K562 (cell line): ENCODE measurements at regions not wholly inside any gene's neighbourhood (a gene's known extent, or its start where the extent isn't known, plus 50 kb on each side); places are given as distances from the start of the nearest gene placed in this dataset.

Experiments
- ATAC-seq: fragments of 200-7000 bp; cut with Tn5 transposase; 3 replicates; pipeline ENCODE4 v1.9.1; 2020; ENCODE audit warnings: moderate library complexity
- BruUV-seq: library from RNA; stranded (reverse); fragments of 400-500 nt; replicated peaks from 2 replicates; lab custom pipeline; 2021; lab: Mats Ljungman, UMichigan
- CTCF ChIA-PET: fragments of 300-600 bp; formaldehyde crosslinking; extraction: SDS; loops from one replicate; lab custom pipeline; 2021; ENCODE audit warnings: low intra/inter-chr PET ratio; lab: Yijun Ruan, JAX
- POLR2A ChIA-PET: fragments of 300-600, 350-650 bp; sonication (Branson Sonifier 250); formaldehyde crosslinking; extraction: SDS; loops from one replicate; lab custom pipeline; 2021; ENCODE audit warnings: antibody characterized with exemption, inconsistent platforms; lab: Yijun Ruan, JAX
- DNase-seq, 4 experiments: peaks; one replicate each; pipeline versions ENCODE4 v3.0.0 to v3.0.0-alpha.2; 2011 to 2018; ENCODE audit warnings: low spot score in 3 of 4, mixed read lengths in 3 of 4; ENCODE audit errors: extremely low read depth in 1 of 4
- FAIRE-seq: peaks from 2 replicates; lab custom pipeline; 2011; peaks lifted over from hg19 to GRCh38; lab: Jason Lieb, UNC
- H2AFZ ChIP-seq: 2 replicates; pipeline ENCODE4 v1.6.0; 2011; ENCODE audit warnings: low read depth, low read length, control low read depth, inconsistent platforms
- H3K27ac ChIP-seq: fragments of 200-600 bp; 3 replicates; pipeline ENCODE4 v1.8.0; 2011; ENCODE audit warnings: low read depth, mild to moderate bottlenecking, control low read depth, inconsistent platforms, low read length, moderate library complexity, mixed read lengths; ENCODE audit errors: extremely low read depth
- H3K27me3 ChIP-seq, 2 experiments: fragments of 300-600 bp in 1 of 2; 2 replicates in 1 of 2; 3 replicates in 1 of 2; pipeline versions ENCODE4 v1.6.0 to v1.8.0; 2011; ENCODE audit warnings: inconsistent platforms in 2 of 2, low read length in 2 of 2, mild to moderate bottlenecking in 1 of 2, mixed read lengths in 1 of 2, moderate library complexity in 1 of 2; ENCODE audit not compliant: control insufficient read depth in 2 of 2, insufficient read depth in 2 of 2
- H3K36me3 ChIP-seq: fragments of 300-600 bp; 3 replicates; pipeline ENCODE4 v1.8.0; 2011; ENCODE audit warnings: mild to moderate bottlenecking, low read length, inconsistent platforms; ENCODE audit not compliant: control insufficient read depth, insufficient read depth
- H3K4me1 ChIP-seq, 2 experiments: fragments of 200-600 bp in 1 of 2; replicated peaks in 1 of 2; 2 replicates in 1 of 2; 3 replicates in 1 of 2; pipeline versions ENCODE4 v1.5.1 to v1.8.0; 2011; ENCODE audit warnings: inconsistent platforms in 2 of 2, low read length in 2 of 2, mild to moderate bottlenecking in 1 of 2, mixed read lengths in 1 of 2, moderate library complexity in 1 of 2; ENCODE audit not compliant: control insufficient read depth in 2 of 2, insufficient read depth in 2 of 2
- H3K4me2 ChIP-seq: 2 replicates; pipeline ENCODE4 v1.6.1; 2011; ENCODE audit warnings: low read length, control low read depth, inconsistent platforms, mixed read lengths; ENCODE audit not compliant: insufficient read depth
- H3K4me3 ChIP-seq: fragments of 200-600 bp; sonication (generic), shearing (Covaris generic); 2 replicates; pipeline ENCODE4 v1.5.1; 2016; ENCODE audit warnings: control low read depth, inconsistent platforms
- H3K79me2 ChIP-seq: fragments of 200-600 bp; 3 replicates; pipeline ENCODE4 v1.8.0; 2011; ENCODE audit warnings: low read length, inconsistent platforms; ENCODE audit not compliant: control insufficient read depth, insufficient read depth
- H3K9ac ChIP-seq, 2 experiments: 2 replicates each; pipeline versions ENCODE4 v1.6.0 to v1.6.1; 2011; ENCODE audit warnings: low read depth in 2 of 2, low read length in 2 of 2, control low read depth in 1 of 2, inconsistent platforms in 1 of 2, mild to moderate bottlenecking in 1 of 2, mixed read lengths in 1 of 2; ENCODE audit not compliant: insufficient read depth in 1 of 2
- H3K9me1 ChIP-seq: one replicate; pipeline ENCODE4 v1.6.0; 2011; ENCODE audit warnings: inconsistent platforms, mild to moderate bottlenecking, low read length, moderate library complexity; ENCODE audit not compliant: control insufficient read depth, insufficient read depth
- H3K9me3 ChIP-seq: replicated peaks from 2 replicates; pipeline ENCODE4 v1.5.1; 2011; ENCODE audit warnings: low read depth, low read length, inconsistent platforms; ENCODE audit not compliant: control insufficient read depth, insufficient read depth
- H4K20me1 ChIP-seq: replicated peaks from 2 replicates; pipeline ENCODE4 v1.6.1; 2011; ENCODE audit warnings: low read length, inconsistent platforms, mixed read lengths; ENCODE audit not compliant: control insufficient read depth, insufficient read depth
- ADNP ChIP-seq: fragments of 200-800 bp; sonication (Bioruptor generic); IDR thresholded peaks from 2 replicates; pipeline ENCODE4 v1.6.1; 2016; ENCODE audit warnings: missing genetic modification characterization, missing compliant biosample characterization
- ARID1B ChIP-seq: fragments of 450-650 bp; IDR thresholded peaks from 2 replicates; pipeline ENCODE4 v1.6.1; 2016; ENCODE audit warnings: antibody characterized with exemption, mild to moderate bottlenecking, inconsistent platforms
- CBX5 ChIP-seq: IDR thresholded peaks from 2 replicates; pipeline ENCODE4 v1.6.1; 2014; ENCODE audit warnings: low read depth, borderline replicate concordance
- EGR1 ChIP-seq: fragments of 450-650 bp; conservative IDR thresholded peaks from 2 replicates; pipeline ENCODE4 v1.6.1; 2017; ENCODE audit warnings: mild to moderate bottlenecking
- FOXJ3 ChIP-seq: sonication (generic); formaldehyde crosslinking; IDR thresholded peaks from 2 replicates; pipeline ENCODE4 v1.4.0; 2020; ENCODE audit warnings: mild to moderate bottlenecking, missing genetic modification reagents
- POLR2B ChIP-seq: fragments of 450-650 bp; IDR thresholded peaks from 2 replicates; pipeline ENCODE4 v1.6.1; 2018; ENCODE audit warnings: low read depth; ENCODE audit not compliant: partially characterized antibody
- SOX6 ChIP-seq: fragments of 450-650 bp; IDR thresholded peaks from 2 replicates; pipeline ENCODE4 v1.6.1; 2014; ENCODE audit warnings: mild to moderate bottlenecking
- SPI1 ChIP-seq: IDR thresholded peaks from 2 replicates; pipeline ENCODE4 v1.6.1; 2011; ENCODE audit warnings: low read depth, low read length, control low read depth, borderline replicate concordance
- SRF ChIP-seq, 2 experiments: fragments of 250-450, 450-650 bp in 1 of 2; sonication (Bioruptor Pico) in 1 of 2; sonication (generic) in 1 of 2; formaldehyde crosslinking; IDR thresholded peaks; 2 replicates each; pipeline versions ENCODE4 v1.5.0 to v1.5.1; 2020 to 2022; ENCODE audit warnings: mild to moderate bottlenecking in 1 of 2, missing genetic modification reagents in 1 of 2
- TEAD4 ChIP-seq, 2 experiments: sonication (generic) in 1 of 2; formaldehyde crosslinking in 1 of 2; IDR thresholded peaks; 2 replicates each; pipeline versions ENCODE4 v1.6.1 to v1.8.0; 2012 to 2022; ENCODE audit warnings: borderline replicate concordance in 1 of 2, inconsistent platforms in 1 of 2, low read length in 1 of 2, mild to moderate bottlenecking in 1 of 2, missing genetic modification reagents in 1 of 2
- ZNF24 ChIP-seq: fragments of 450-650 bp; IDR thresholded peaks from 2 replicates; pipeline ENCODE4 v1.6.1; 2016
- ZNF431 ChIP-seq: sonication (generic); formaldehyde crosslinking; IDR thresholded peaks from 2 replicates; pipeline ENCODE4 v1.8.0; 2022; ENCODE audit warnings: mild to moderate bottlenecking, missing genetic modification reagents
- ZNF511 ChIP-seq: sonication (generic); formaldehyde crosslinking; IDR thresholded peaks from 2 replicates; pipeline ENCODE4 v1.8.0; 2022; ENCODE audit warnings: mild to moderate bottlenecking, missing genetic modification reagents
- WGBS: fragments of 100-300 bp; shearing (Covaris generic); methylation state at CpG from one replicate; pipeline ENCODE4 v1.1.6; 2016; ENCODE audit warnings: low coverage, mixed read lengths; ENCODE audit not compliant: insufficient coverage; ENCODE audit errors: missing lambda C conversion rate; 5-methylcytosine and 5-hydroxymethylcytosine counted together
- in situ Hi-C: fragments of 300-500 bp; cut with MboI; formaldehyde crosslinking; loops from 4 replicates; pipeline ENCODE4 v1.15.0; 2018; ENCODE audit warnings: inconsistent platforms, mixed read lengths
- intact Hi-C: fragments of 100-400 bp; cut with micrococcal nuclease; formaldehyde crosslinking; loops from 2 replicates; pipeline ENCODE4 v1.14.2; 2022
- TF ChIP-seq, protein P1 (sequence below): sonication (generic); formaldehyde crosslinking; IDR thresholded peaks from 2 replicates; pipeline ENCODE4 v1.8.0; 2022; ENCODE audit warnings: mild to moderate bottlenecking, missing genetic modification reagents

GRCh38 chr1:68745011-68745410 is 248.1 kb upstream of the DEPDC1 start:
- BruUV-seq = no TSS peak
- FAIRE-seq (no peak), DNase-seq (no peak), ATAC-seq (no peak)
- POLR2A ChIA-PET = no interaction called here
- Histone ChIP-seq H3K9me1 (no peaks in the 10 kb centered on the region), H4K20me1 (no peaks in the 10 kb centered on the region), H3K79me2 (no peaks in the 10 kb centered on the region), H3K4me1 (no peaks in the 10 kb centered on the region), H3K9ac (no peak overlapping the region), H3K36me3 (no peaks in the 10 kb centered on the region), H3K9me3 (no peaks in the 10 kb centered on the region), H3K4me3 (no peak overlapping the region), H3K27me3 (no peaks in the 10 kb centered on the region), H3K4me2 (no peak overlapping the region), H2AFZ (no peak overlapping the region), H3K27ac (no peak overlapping the region)
- intact Hi-C loops (no loop called here), in situ Hi-C loops (no loop called here)
- CTCF ChIA-PET = no interaction called here
- WGBS = 0% methylated on average over 2 of the region's 2 CpGs
- TF ChIP-seq CBX5 (no peak), ZNF24 (no peak), ZNF511 (CRISPR knock-in tag) (no peak), TEAD4 (IDR thresholded peaks at IDR 0.05; ENCODE audit: low read length) (no peak), TEAD4 (CRISPR knock-in tag; IDR thresholded peaks at IDR 0.05; ENCODE audit: borderline replicate concordance) (no peak), POLR2B (no peak), SOX6 (no peak), FOXJ3 (CRISPR knock-in tag) (no peak), ARID1B (no peak), SPI1 (no peak), SRF (CRISPR knock-in tag; IDR thresholded peaks at IDR 0.05) (no peak), ZNF431 (CRISPR knock-in tag) (no peak), EGR1 (no peak), ADNP (tag) (no peak)
- TF ChIP-seq, protein P1, sequence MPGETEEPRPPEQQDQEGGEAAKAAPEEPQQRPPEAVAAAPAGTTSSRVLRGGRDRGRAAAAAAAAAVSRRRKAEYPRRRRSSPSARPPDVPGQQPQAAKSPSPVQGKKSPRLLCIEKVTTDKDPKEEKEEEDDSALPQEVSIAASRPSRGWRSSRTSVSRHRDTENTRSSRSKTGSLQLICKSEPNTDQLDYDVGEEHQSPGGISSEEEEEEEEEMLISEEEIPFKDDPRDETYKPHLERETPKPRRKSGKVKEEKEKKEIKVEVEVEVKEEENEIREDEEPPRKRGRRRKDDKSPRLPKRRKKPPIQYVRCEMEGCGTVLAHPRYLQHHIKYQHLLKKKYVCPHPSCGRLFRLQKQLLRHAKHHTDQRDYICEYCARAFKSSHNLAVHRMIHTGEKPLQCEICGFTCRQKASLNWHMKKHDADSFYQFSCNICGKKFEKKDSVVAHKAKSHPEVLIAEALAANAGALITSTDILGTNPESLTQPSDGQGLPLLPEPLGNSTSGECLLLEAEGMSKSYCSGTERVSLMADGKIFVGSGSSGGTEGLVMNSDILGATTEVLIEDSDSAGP = no peak
